OCI-M2 (cell line): ENCODE measurements at regions not wholly inside any gene's neighbourhood (a gene's known extent, or its start where the extent isn't known, plus 50 kb on each side); places are given as distances from the start of the nearest gene placed in this dataset.
"Not testable (repeated sequence)": the region's sequence is repeated elsewhere in the genome, so short reads cannot be mapped to it uniquely, and the experiment has no call there.

Source experiments
- DNase-seq: peaks from one replicate; lab custom pipeline; 2025; ENCODE audit not compliant: unreplicated experiment; lab: John Stamatoyannopoulos, UW

- no peak for DNase-seq
Observed at GRCh38 chr2:129801575-129801974, 177.9 kb upstream of the RAB6C start.

DNA sequence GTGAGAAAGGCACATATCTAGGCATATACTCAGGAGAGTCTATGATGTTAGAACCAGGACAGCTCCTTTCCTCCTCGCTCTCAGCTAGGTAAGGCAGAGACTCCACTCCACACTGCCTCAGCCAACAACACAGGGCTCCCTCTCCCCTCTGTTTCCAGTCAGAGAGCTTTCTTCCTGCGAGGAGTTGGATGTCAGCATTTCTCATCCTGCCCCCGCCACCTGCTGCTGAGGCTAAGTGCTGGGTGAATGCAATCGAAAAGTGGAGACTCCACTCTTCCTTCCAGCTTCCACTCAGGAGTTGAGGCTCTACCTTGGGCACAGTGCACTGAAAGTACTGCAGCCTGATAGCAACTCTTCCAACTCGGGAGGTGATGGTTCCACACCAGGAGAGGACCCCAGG lies 177.2 kb upstream of the RAB6C start:
- DNase-seq, result no peak

GRCh38 chr2:129803032-129803431 lies 176.4 kb upstream of the RAB6C start:
- no peak for DNase-seq

GRCh38 chr2:129803871-129804270 lies 175.6 kb upstream of the RAB6C start:
- DNase-seq, result no peak

- DNase-seq, result no peak
Observed at GRCh38 chr2:129805899-129806298, 173.6 kb upstream of the RAB6C start.

GRCh38 chr2:129806317-129806716 lies 173.1 kb upstream of the RAB6C start:
- DNase-seq, result no peak

DNA sequence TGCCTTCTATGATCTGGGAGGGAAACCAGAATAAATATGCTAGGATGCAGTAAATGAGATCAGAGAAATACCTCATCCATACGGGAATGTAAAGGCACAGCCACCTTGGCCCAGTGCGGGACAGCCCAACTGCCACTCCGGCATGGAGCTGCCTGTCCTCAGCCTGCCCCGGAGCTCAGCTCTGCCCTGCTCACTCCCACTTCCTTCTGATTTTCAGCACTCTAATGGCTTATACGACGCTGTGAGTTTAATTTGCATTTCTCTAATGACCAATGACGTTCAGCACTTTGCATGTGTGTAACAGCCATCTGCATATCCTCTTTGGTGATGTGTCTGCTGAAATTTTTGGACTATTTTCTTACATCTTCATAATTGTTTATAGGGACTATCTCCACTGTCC lies 172.5 kb upstream of the RAB6C start:
- DNase-seq, result no peak

GRCh38 chr2:129807642-129808338 lies 171.7 kb upstream of the RAB6C start:
- not testable (repeated sequence) for DNase-seq

DNA sequence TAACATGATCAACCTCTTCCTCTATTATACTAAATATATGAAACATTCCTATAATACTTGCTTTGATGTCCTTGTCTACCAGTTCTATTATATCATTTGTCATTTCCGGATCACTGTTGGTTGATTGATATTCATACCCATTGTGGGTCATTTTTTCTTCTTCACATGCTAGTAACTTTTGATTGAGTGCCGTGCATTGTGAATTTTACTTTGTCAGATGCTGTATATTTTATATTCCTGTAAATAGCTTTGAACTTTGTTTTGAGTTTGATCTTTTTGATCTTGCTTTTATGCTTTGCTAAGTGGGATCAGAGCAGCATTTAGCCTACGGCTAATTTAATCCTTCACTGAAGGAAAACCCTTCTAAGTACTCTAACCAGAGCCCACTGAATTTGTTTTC lies 168.9 kb upstream of the RAB6C start:
- no peak for DNase-seq

- no peak for DNase-seq
Observed at GRCh38 chr2:129812071-129812470, 167.4 kb upstream of the RAB6C start.

GRCh38 chr2:129812654-129813053 lies 166.8 kb upstream of the RAB6C start:
- DNase-seq, result no peak

DNA sequence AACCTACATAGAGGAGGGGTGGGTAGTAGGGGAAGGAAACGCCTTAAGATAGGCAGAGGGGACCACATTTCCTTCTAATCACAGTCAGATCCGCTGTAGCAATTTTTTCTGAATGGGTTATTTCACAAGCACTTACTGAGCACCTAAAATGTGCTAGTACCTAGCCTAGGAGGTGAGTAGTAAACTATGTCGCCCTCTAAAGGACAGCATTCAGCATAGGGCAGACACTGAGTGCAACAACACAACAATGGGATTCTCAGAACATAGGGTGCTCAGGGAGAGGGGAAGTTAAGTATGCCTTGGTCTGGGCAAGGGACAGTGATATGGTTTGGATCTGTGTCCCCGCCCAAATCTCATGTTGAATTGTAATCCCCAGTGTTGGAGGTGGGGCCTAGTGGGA lies 166.1 kb upstream of the RAB6C start:
- no peak for DNase-seq

- DNase-seq, result no peak
Observed at GRCh38 chr2:129816813-129817574, 162.5 kb upstream of the RAB6C start.

GRCh38 chr2:129819855-129820254 lies 159.6 kb upstream of the RAB6C start:
- no peak for DNase-seq

GRCh38 chr2:129820908-129821307 lies 158.6 kb upstream of the RAB6C start:
- no peak for DNase-seq

DNA sequence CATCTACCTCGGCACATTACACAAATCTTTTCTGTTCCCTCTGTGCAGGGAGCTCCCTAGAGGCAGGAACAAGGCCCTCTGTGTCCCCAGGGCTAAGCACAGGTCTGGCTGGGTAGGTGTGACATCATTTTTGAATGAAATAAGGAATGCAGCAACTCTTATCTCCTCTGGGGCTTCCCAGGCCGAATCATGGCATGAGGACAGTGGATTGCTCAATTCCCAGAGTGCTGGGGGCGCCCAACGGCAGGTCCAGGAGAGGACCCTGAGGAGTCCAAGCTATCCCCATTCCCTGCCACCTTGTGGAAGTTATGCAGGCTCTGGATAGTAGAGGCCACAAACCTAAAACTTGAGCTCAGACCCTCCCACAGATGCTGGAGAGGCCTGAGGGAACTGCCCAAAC lies 158.0 kb upstream of the RAB6C start:
- DNase-seq, result no peak

DNA sequence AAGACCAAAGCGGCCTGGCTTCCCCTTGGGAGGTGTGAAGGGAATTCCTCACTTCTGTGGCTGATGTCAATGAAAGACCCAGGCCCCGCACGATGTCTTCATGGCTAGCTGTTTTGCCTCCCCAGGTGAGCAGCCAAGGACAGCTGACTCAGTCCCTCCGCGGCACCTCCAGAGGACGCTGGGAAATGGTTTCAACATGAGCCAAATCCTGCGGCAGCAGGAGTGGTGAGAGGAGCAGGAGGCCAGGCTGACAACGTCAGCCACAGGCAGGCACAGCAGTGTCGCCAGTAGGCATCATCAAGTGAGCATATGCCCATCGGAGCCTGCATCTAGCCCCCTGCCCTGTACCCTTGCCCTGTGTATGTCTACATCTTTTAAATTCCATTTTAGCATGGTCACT lies 156.4 kb upstream of the RAB6C start:
- no peak for DNase-seq

- no peak for DNase-seq
Observed at GRCh38 chr2:129827311-129828090, 152.0 kb upstream of the RAB6C start.

- DNase-seq, result no peak
Observed at GRCh38 chr2:129828792-129829191, 150.7 kb upstream of the RAB6C start.

GRCh38 chr2:129829588-129829987 lies 149.9 kb upstream of the RAB6C start:
- no peak for DNase-seq

- DNase-seq, result no peak
Observed at GRCh38 chr2:129831018-129831417, 148.4 kb upstream of the RAB6C start.

DNA sequence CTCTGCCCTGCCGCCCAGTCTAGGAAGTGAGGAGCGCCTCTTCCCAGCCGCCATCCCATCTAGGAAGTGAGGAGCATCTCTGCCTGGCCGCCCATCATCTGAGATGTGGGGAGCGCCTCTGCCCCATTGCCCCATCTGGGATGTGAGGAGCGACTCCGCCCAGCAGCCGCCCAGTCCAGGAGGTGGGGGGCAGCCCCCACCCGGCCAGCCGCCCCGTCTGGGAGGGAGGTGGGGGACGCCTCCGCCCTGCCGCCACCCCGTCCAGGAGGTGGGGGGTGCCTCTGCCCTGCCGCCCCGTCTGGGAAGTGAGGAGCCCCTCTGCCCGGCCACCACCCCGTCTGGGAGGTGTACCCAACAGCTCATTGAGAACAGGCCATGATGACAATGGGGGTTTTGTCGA lies 146.0 kb upstream of the RAB6C start:
- DNase-seq, result not testable (repeated sequence)
